Vagina (tissue), 2 donors: ENCODE measurements at regions not wholly inside any gene's neighbourhood (a gene's known extent, or its start where the extent isn't known, plus 50 kb on each side); places are given as distances from the start of the nearest gene placed in this dataset.

ENCODE experiments used
- DNase-seq, 2 donors: peaks; one replicate each; pipeline ENCODE4 v3.0.0-alpha.2; 2017; ENCODE audit errors: extremely low spot score in 2 of 2
- H3K27ac ChIP-seq: fragments of 200-600 bp; sonication (generic); one replicate; pipeline ENCODE4 v1.5.1; 2019
- H3K27me3 ChIP-seq: fragments of 200-600 bp; sonication (generic); one replicate; pipeline ENCODE4 v1.5.1; 2019
- H3K36me3 ChIP-seq, 2 donors: fragments of 200-600 bp; sonication (generic); one replicate each; pipeline ENCODE4 v1.5.1; 2017 to 2019
- H3K4me1 ChIP-seq: fragments of 200-600 bp; sonication (generic); one replicate; pipeline ENCODE4 v1.5.1; 2019
- H3K4me3 ChIP-seq, 2 donors: fragments of 200-600 bp; sonication (generic); 1 replicate in 1 of 2; 2 replicates in 1 of 2; pipeline ENCODE4 v1.5.1; 2016 to 2019
- H3K9me3 ChIP-seq: fragments of 200-600 bp; sonication (generic); one replicate; pipeline ENCODE4 v1.5.1; 2019
- CTCF ChIP-seq, 3 experiments: fragments of 450-650 bp in 2 of 3; fragments of 200-600 bp in 1 of 3; sonication (generic) in 1 of 3; IDR thresholded peaks; one replicate each; pipeline ENCODE4 v1.5.1; 2017 to 2019; ENCODE audit warnings: antibody characterized with exemption in 3 of 3, mild to moderate bottlenecking in 2 of 3, moderate library complexity in 2 of 3
- POLR2A ChIP-seq, 2 donors: fragments of 450-650 bp; IDR thresholded peaks; one replicate each; pipeline ENCODE4 v1.6.1; 2017; ENCODE audit warnings: antibody characterized with exemption in 2 of 2, mild to moderate bottlenecking in 2 of 2, moderate library complexity in 2 of 2
- POLR2AphosphoS5 ChIP-seq, 2 donors: sonication (generic); formaldehyde crosslinking; IDR thresholded peaks; one replicate each; pipeline ENCODE4 v1.9.0; 2017; ENCODE audit warnings: antibody characterized with exemption in 2 of 2, mild to moderate bottlenecking in 2 of 2, low read depth in 1 of 2; ENCODE audit not compliant: insufficient read depth in 1 of 2
- intact Hi-C: fragments of 100-400 bp; cut with DNase I; formaldehyde crosslinking; loops from one replicate; pipeline ENCODE4 v1.15.1; 2023

GRCh38 chr7:153397906-153398305 lies 638.4 kb downstream of the ACTR3B start:
- DNase-seq: peak in 1 of 2 donors; percentile 29
- Histone ChIP-seq H3K4me3 (no peak overlapping the region), H3K27ac (no peak overlapping the region), H3K36me3 (no peaks in the 10 kb centered on the region), H3K4me1 (no peaks in the 10 kb centered on the region), H3K9me3 (no peaks in the 10 kb centered on the region), H3K27me3 (no peaks in the 10 kb centered on the region)
- no peak for TF ChIP-seq POLR2A (IDR thresholded peaks at IDR 0.05)
- no peak for TF ChIP-seq CTCF (IDR thresholded peaks at IDR 0.05)
- TF ChIP-seq POLR2AphosphoS5 (IDR thresholded peaks at IDR 0.05; ENCODE audit: insufficient read depth in 1 of 2, low read depth in 1 of 2): no peak
- intact Hi-C loops: no loop called here

GRCh38 chr7:153398370-153398769 lies 638.8 kb downstream of the ACTR3B start:
- TF ChIP-seq POLR2AphosphoS5 (IDR thresholded peaks at IDR 0.05; ENCODE audit: insufficient read depth in 1 of 2, low read depth in 1 of 2) (no peak), POLR2A (IDR thresholded peaks at IDR 0.05) (no peak)
- DNase-seq: no peak
- Histone ChIP-seq H3K4me3 (no peak overlapping the region), H3K27me3 (no peaks in the 10 kb centered on the region), H3K9me3 (no peaks in the 10 kb centered on the region), H3K4me1 (no peaks in the 10 kb centered on the region), H3K27ac (no peak overlapping the region), H3K36me3 (no peaks in the 10 kb centered on the region)
- intact Hi-C loops: no loop called here

- peak in 1 of 2 donors; percentile 44 for DNase-seq
- H3K4me1 ChIP-seq: no peaks in the 10 kb centered on the region
- TF ChIP-seq CTCF (IDR thresholded peaks at IDR 0.05) (no peak), POLR2AphosphoS5 (IDR thresholded peaks at IDR 0.05; ENCODE audit: insufficient read depth in 1 of 2, low read depth in 1 of 2) (no peak)
- no peaks in the 10 kb centered on the region for H3K9me3 ChIP-seq
- H3K27ac ChIP-seq: no peak overlapping the region
- intact Hi-C loops: no loop called here
- H3K36me3 ChIP-seq: no peaks in the 10 kb centered on the region
- no peak overlapping the region for H3K4me3 ChIP-seq
- H3K27me3 ChIP-seq: no peaks in the 10 kb centered on the region
Observed at GRCh38 chr7:153398789-153399553, 639.4 kb downstream of the ACTR3B start.

GRCh38 chr7:153399554-153399940 lies 640.0 kb downstream of the ACTR3B start:
- TF ChIP-seq POLR2A (IDR thresholded peaks at IDR 0.05): no peak
- TF ChIP-seq CTCF (IDR thresholded peaks at IDR 0.05): no peak
- H3K4me1 ChIP-seq: no peaks in the 10 kb centered on the region
- no peaks in the 10 kb centered on the region for H3K36me3 ChIP-seq
- DNase-seq: peak in 1 of 2 donors; percentile 40
- intact Hi-C loops: no loop called here
- H3K9me3 ChIP-seq: no peaks in the 10 kb centered on the region
- H3K4me3 ChIP-seq: no peak overlapping the region
- no peak overlapping the region for H3K27ac ChIP-seq
- no peaks in the 10 kb centered on the region for H3K27me3 ChIP-seq

- Histone ChIP-seq H3K4me3 (no peak overlapping the region), H3K27me3 (no peaks in the 10 kb centered on the region), H3K27ac (no peak overlapping the region), H3K9me3 (no peaks in the 10 kb centered on the region), H3K36me3 (no peaks in the 10 kb centered on the region), H3K4me1 (no peaks in the 10 kb centered on the region)
- TF ChIP-seq POLR2A (IDR thresholded peaks at IDR 0.05) (no peak), POLR2AphosphoS5 (IDR thresholded peaks at IDR 0.05; ENCODE audit: insufficient read depth in 1 of 2, low read depth in 1 of 2) (no peak), CTCF (IDR thresholded peaks at IDR 0.05) (no peak)
- no peak for DNase-seq
- intact Hi-C loops: no loop called here
Observed at GRCh38 chr7:153400735-153401593, 641.4 kb downstream of the ACTR3B start.
